ENCODE measurements at regions not wholly inside any gene's neighbourhood (a gene's known extent, or its start where the extent isn't known, plus 50 kb on each side); places are given as distances from the start of the nearest gene placed in this dataset.
"Not testable (repeated sequence)": the region's sequence is repeated elsewhere in the genome, so short reads cannot be mapped to it uniquely, and the experiment has no call there.

- DNase-seq = no peak
These were observed 1196.9 kb downstream of the VRK1 start for GRCh38 chr14:97994020-97994531.

- no peak for DNase-seq
These were observed 1197.9 kb downstream of the VRK1 start for GRCh38 chr14:97995038-97995437.

GRCh38 chr14:97995531-97995930 lies 1198.3 kb downstream of the VRK1 start:
- DNase-seq = no peak

GRCh38 chr14:98006008-98006407 lies 1208.8 kb downstream of the VRK1 start:
- no peak for DNase-seq

- no peak for DNase-seq
These were observed 1211.4 kb downstream of the VRK1 start for GRCh38 chr14:98008381-98009113.

GRCh38 chr14:98009177-98009576 lies 1212.0 kb downstream of the VRK1 start:
- DNase-seq = not testable (repeated sequence)

- DNase-seq = no peak
These were observed 1213.6 kb downstream of the VRK1 start for GRCh38 chr14:98010784-98011183.

- no peak for DNase-seq
These were observed 1217.9 kb downstream of the VRK1 start for GRCh38 chr14:98014851-98015615.

- no peak for DNase-seq
These were observed 1218.7 kb downstream of the VRK1 start for GRCh38 chr14:98015921-98016320.

- DNase-seq = no peak
These were observed 1221.4 kb downstream of the VRK1 start for GRCh38 chr14:98018628-98019027.

GRCh38 chr14:98022541-98023520 lies 1225.6 kb downstream of the VRK1 start:
- no peak for DNase-seq

- no peak for DNase-seq
These were observed 1231.0 kb downstream of the VRK1 start for GRCh38 chr14:98028162-98028561.

- no peak for DNase-seq
These were observed 1236.6 kb downstream of the BCL11B start for GRCh38 chr14:98035396-98035795.

- DNase-seq = no peak
These were observed 1234.2 kb downstream of the BCL11B start for GRCh38 chr14:98037831-98038230.

- no peak for DNase-seq
These were observed 1215.1 kb downstream of the BCL11B start for GRCh38 chr14:98056946-98057345.

- DNase-seq = no peak
These were observed 1212.9 kb downstream of the BCL11B start for GRCh38 chr14:98059106-98059505.

GRCh38 chr14:98062083-98062482 lies 1209.9 kb downstream of the BCL11B start:
- DNase-seq = no peak

- no peak for DNase-seq
These were observed 1202.3 kb downstream of the BCL11B start for GRCh38 chr14:98069712-98070171.

GRCh38 chr14:98070536-98070935 lies 1201.5 kb downstream of the BCL11B start:
- no peak for DNase-seq

- DNase-seq = no peak
These were observed 1197.9 kb downstream of the BCL11B start for GRCh38 chr14:98074111-98074510.

GRCh38 chr14:98077176-98077575 lies 1194.8 kb downstream of the BCL11B start:
- DNase-seq = no peak

GRCh38 chr14:98082833-98083232 lies 1189.2 kb downstream of the BCL11B start:
- DNase-seq = no peak

GRCh38 chr14:98085751-98086150 lies 1186.2 kb downstream of the BCL11B start:
- DNase-seq = no peak
